ENCODE measurements at regions not wholly inside any gene's neighbourhood (a gene's known extent, or its start where the extent isn't known, plus 50 kb on each side); places are given as distances from the start of the nearest gene placed in this dataset.

- Mint-ChIP-seq H3K4me1 (peaks cover 3% of the 10 kb centered on the region), H3K27me3 (no peaks in the 10 kb centered on the region), H3K9me3 (ENCODE audit: insufficient read depth) (no peaks in the 10 kb centered on the region), H3K27ac (no peak overlapping the region), H3K4me3 (no peak overlapping the region)
- Histone ChIP-seq H3K4me2 (replicated peaks; ENCODE audit: low read depth, low read length, poor library complexity, severe bottlenecking) (no peak overlapping the region), H3K9ac (ENCODE audit: low read length) (no peak overlapping the region), H3K36me3 (replicated peaks in 1 of 2; ENCODE audit: control extremely low read depth in 1 of 2, control insufficient read depth in 1 of 2, extremely low read depth in 1 of 2, insufficient read depth in 2 of 2, low read length in 1 of 2) (no peaks in the 10 kb centered on the region), H3K79me2 (ENCODE audit: control insufficient read depth, insufficient read depth, low read length) (no peaks in the 10 kb centered on the region), H4K20me1 (ENCODE audit: control insufficient read depth, insufficient read depth, low read length, poor library complexity, severe bottlenecking) (no peaks in the 10 kb centered on the region), H3K4me1 (ENCODE audit: control insufficient read depth in 2 of 2, insufficient read depth in 2 of 2, low read length in 2 of 2) (no peaks in the 10 kb centered on the region), H2AFZ (ENCODE audit: insufficient read depth, low read depth, low read length, poor library complexity, severe bottlenecking) (no peak overlapping the region), H3K9me3 (ENCODE audit: control extremely low read depth in 1 of 3, control insufficient read depth in 2 of 3, insufficient read depth in 1 of 3, low read length in 2 of 3) (no peaks in the 10 kb centered on the region), H3K4me3 (ENCODE audit: control extremely low read depth in 1 of 5, extremely low read depth in 1 of 5, insufficient read depth in 1 of 5, low read depth in 2 of 5, low read length in 4 of 5) (no peak overlapping the region), H3K27ac (ENCODE audit: low read length in 2 of 2) (no peak overlapping the region), H3K27me3 (replicated peaks in 1 of 4; ENCODE audit: control extremely low read depth in 1 of 4, control insufficient read depth in 3 of 4, insufficient read depth in 4 of 4, low read length in 3 of 4) (no peaks in the 10 kb centered on the region)
- ChIA-PET POLR2A (interaction anchor here (1.2 kb wide), 1 partner anchor 16 kb away, joined by 3 read pairs; no protein-coding TSS in a partner anchor), CTCF (no interaction called here)
- DNase-seq (no peak), ATAC-seq (ENCODE audit: low read depth) (no peak)
- WGBS (ENCODE audit: insufficient coverage), result 100% methylated on average over 3 of the region's 4 CpGs
- intact Hi-C loops (cut with micrococcal nuclease), result no loop called here
- TF ChIP-seq CTCF (IDR thresholded peaks at IDR 0.05) (no peak), EZH2 (IDR thresholded peaks at IDR 0.05; ENCODE audit: borderline replicate concordance, insufficient read depth, low read depth, low read length, poor library complexity, severe bottlenecking) (no peak)
Observed at GRCh38 chr11:95678988-95679387, 110.6 kb downstream of the FAM76B start.

- no peaks in the 10 kb centered on the region for H3K27me3 ChIP-seq (replicated peaks in 1 of 4; ENCODE audit: control extremely low read depth in 1 of 4, control insufficient read depth in 3 of 4, insufficient read depth in 4 of 4, low read length in 3 of 4)
- no peak overlapping the region for H2AFZ ChIP-seq (ENCODE audit: insufficient read depth, low read depth, low read length, poor library complexity, severe bottlenecking)
- intact Hi-C loops (cut with micrococcal nuclease), result no loop called here
- Mint-ChIP-seq H3K27ac (no peak overlapping the region), H3K9me3 (ENCODE audit: insufficient read depth) (no peaks in the 10 kb centered on the region), H3K4me1 (peaks cover 3% of the 10 kb centered on the region), H3K27me3 (no peaks in the 10 kb centered on the region), H3K4me3 (no peak overlapping the region)
- no peak overlapping the region for H3K4me3 ChIP-seq (ENCODE audit: control extremely low read depth in 1 of 5, extremely low read depth in 1 of 5, insufficient read depth in 1 of 5, low read depth in 2 of 5, low read length in 4 of 5)
- 67% methylated on average over 1 of the region's 4 CpGs for WGBS (ENCODE audit: insufficient coverage)
- H3K36me3 ChIP-seq (replicated peaks in 1 of 2; ENCODE audit: control extremely low read depth in 1 of 2, control insufficient read depth in 1 of 2, extremely low read depth in 1 of 2, insufficient read depth in 2 of 2, low read length in 1 of 2), result no peaks in the 10 kb centered on the region
- ATAC-seq (ENCODE audit: low read depth) (no peak), DNase-seq (no peak)
- H3K4me2 ChIP-seq (replicated peaks; ENCODE audit: low read depth, low read length, poor library complexity, severe bottlenecking), result no peak overlapping the region
- no peaks in the 10 kb centered on the region for H3K9me3 ChIP-seq (ENCODE audit: control extremely low read depth in 1 of 3, control insufficient read depth in 2 of 3, insufficient read depth in 1 of 3, low read length in 2 of 3)
- ChIA-PET POLR2A (no interaction called here), CTCF (no interaction called here)
- no peak for TF ChIP-seq EZH2 (IDR thresholded peaks at IDR 0.05; ENCODE audit: borderline replicate concordance, insufficient read depth, low read depth, low read length, poor library complexity, severe bottlenecking)
- TF ChIP-seq CTCF (IDR thresholded peaks at IDR 0.05), result no peak
- no peaks in the 10 kb centered on the region for H3K4me1 ChIP-seq (ENCODE audit: control insufficient read depth in 2 of 2, insufficient read depth in 2 of 2, low read length in 2 of 2)
- H3K79me2 ChIP-seq (ENCODE audit: control insufficient read depth, insufficient read depth, low read length), result no peaks in the 10 kb centered on the region
- no peaks in the 10 kb centered on the region for H4K20me1 ChIP-seq (ENCODE audit: control insufficient read depth, insufficient read depth, low read length, poor library complexity, severe bottlenecking)
- no peak overlapping the region for H3K9ac ChIP-seq (ENCODE audit: low read length)
- H3K27ac ChIP-seq (ENCODE audit: low read length in 2 of 2), result no peak overlapping the region
Observed at GRCh38 chr11:95676308-95676707, 113.3 kb downstream of the FAM76B start.

Measured in B cell (primary cell).